Caco-2 (cell line): ENCODE measurements at regions not wholly inside any gene's neighbourhood (a gene's known extent, or its start where the extent isn't known, plus 50 kb on each side); places are given as distances from the start of the nearest gene placed in this dataset.

ENCODE experiments used
- BruUV-seq: library from RNA; stranded (reverse); fragments of 400-500 nt; replicated peaks from 2 replicates; lab custom pipeline; 2021; lab: Mats Ljungman, UMichigan
- CTCF ChIA-PET: fragments of 300-600 bp; sonication (Branson Sonifier 250); formaldehyde crosslinking; loops from one replicate; lab custom pipeline; 2022; ENCODE audit warnings: antibody characterized with exemption; lab: Charles Lee
- POLR2A ChIA-PET: fragments of 300-600 bp; sonication (Branson Sonifier 250); formaldehyde crosslinking; loops from one replicate; lab custom pipeline; 2022; ENCODE audit warnings: antibody characterized with exemption; lab: Charles Lee
- DNase-seq, 2 experiments: peaks; one replicate each; pipeline versions ENCODE4 v3.0.0 to v3.0.0-alpha.2; 2020 to 2022
- H3K27me3 ChIP-seq: replicated peaks from 2 replicates; pipeline ENCODE4 v1.6.0; 2011; ENCODE audit warnings: low read length; ENCODE audit not compliant: control insufficient read depth, insufficient read depth
- H3K36me3 ChIP-seq: 2 replicates; pipeline ENCODE4 v1.5.1; 2011; ENCODE audit warnings: low read length; ENCODE audit not compliant: control insufficient read depth, insufficient read depth
- H3K4me1 ChIP-seq: fragments of 250-450 bp; sonication (Bioruptor Pico); 2 replicates; pipeline ENCODE4 v1.5.1; 2020; ENCODE audit warnings: mild to moderate bottlenecking
- H3K4me3 ChIP-seq: 2 replicates; pipeline ENCODE4 v1.5.1; 2011; ENCODE audit warnings: low read depth, mild to moderate bottlenecking, control low read depth, low read length
- H3K9me3 ChIP-seq: fragments of 250-450 bp; sonication (Bioruptor Pico); 2 replicates; pipeline ENCODE4 v1.5.1; 2020; ENCODE audit warnings: mild to moderate bottlenecking, moderate library complexity
- H3K27ac Mint-ChIP-seq: one replicate; pipeline ENCODE4 v1.8.0; 2022; ENCODE audit warnings: mixed read lengths; ENCODE audit not compliant: unreplicated experiment
- H3K27me3 Mint-ChIP-seq: one replicate; pipeline ENCODE4 v1.8.0; 2022; ENCODE audit warnings: mixed read lengths; ENCODE audit not compliant: insufficient read depth, unreplicated experiment
- H3K36me3 Mint-ChIP-seq: one replicate; pipeline ENCODE4 v1.8.0; 2022; ENCODE audit warnings: mild to moderate bottlenecking, mixed read lengths; ENCODE audit not compliant: insufficient read depth, unreplicated experiment
- H3K4me1 Mint-ChIP-seq: one replicate; pipeline ENCODE4 v1.8.0; 2022; ENCODE audit warnings: low read depth, mixed read lengths; ENCODE audit not compliant: unreplicated experiment
- H3K4me3 Mint-ChIP-seq: one replicate; pipeline ENCODE4 v1.8.0; 2022; ENCODE audit warnings: mild to moderate bottlenecking, moderate library complexity, mixed read lengths; ENCODE audit not compliant: unreplicated experiment
- H3K9me3 Mint-ChIP-seq: one replicate; pipeline ENCODE4 v1.8.0; 2022; ENCODE audit warnings: mixed read lengths; ENCODE audit not compliant: unreplicated experiment
- CTCF ChIP-seq, 2 experiments: fragments of 200-600 bp in 1 of 2; IDR thresholded peaks; 1 replicate in 1 of 2; 2 replicates in 1 of 2; pipeline versions ENCODE4 v1.5.1 to v1.8.0; 2011 to 2022; ENCODE audit warnings: antibody characterized with exemption in 1 of 2, control low read depth in 1 of 2, inconsistent platforms in 1 of 2, low read depth in 1 of 2, low read length in 1 of 2, mild to moderate bottlenecking in 1 of 2, moderate library complexity in 1 of 2; ENCODE audit not compliant: insufficient read depth in 1 of 2, severe bottlenecking in 1 of 2, unreplicated experiment in 1 of 2
- intact Hi-C: fragments of 100-400 bp; cut with micrococcal nuclease; formaldehyde crosslinking; loops from one replicate; pipeline ENCODE4 v1.10.0; 2022; ENCODE audit not compliant: unreplicated experiment

DNA sequence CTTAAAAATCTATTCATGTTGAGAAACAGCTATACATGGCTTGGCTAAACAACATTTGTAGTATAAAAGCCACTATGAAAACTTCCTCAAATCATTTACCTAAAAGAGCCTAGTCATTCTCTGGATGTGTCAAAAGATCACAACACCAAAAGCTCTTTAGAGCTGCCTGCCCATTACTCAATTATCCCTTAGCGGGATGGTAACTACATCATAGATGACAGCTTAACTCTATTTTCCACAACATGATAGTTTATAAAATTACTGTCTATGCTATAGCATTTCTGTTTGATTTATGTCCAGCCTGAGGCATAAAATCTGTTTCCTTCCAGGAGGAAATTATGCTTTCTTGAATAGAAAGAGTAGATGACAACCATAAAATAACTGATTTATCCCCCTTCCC, 777.6 kb upstream of the HS3ST5 start:
- no TSS peak for BruUV-seq
- Mint-ChIP-seq H3K36me3 (no peaks in the 10 kb centered on the region), H3K9me3 (peaks cover 6% of the 10 kb centered on the region), H3K4me1 (no peaks in the 10 kb centered on the region), H3K4me3 (no peak overlapping the region), H3K27me3 (no peaks in the 10 kb centered on the region), H3K27ac (no peak overlapping the region)
- no peak for TF ChIP-seq CTCF (IDR thresholded peaks at IDR 0.05; ENCODE audit: insufficient read depth in 1 of 2, low read depth in 1 of 2, low read length in 1 of 2, severe bottlenecking in 1 of 2, unreplicated experiment in 1 of 2)
- no peaks in the 10 kb centered on the region for H3K36me3 ChIP-seq
- H3K4me3 ChIP-seq: no peak overlapping the region
- no peaks in the 10 kb centered on the region for H3K27me3 ChIP-seq
- intact Hi-C loops: no loop called here
- ChIA-PET POLR2A (no interaction called here), CTCF (no interaction called here)
- no peaks in the 10 kb centered on the region for H3K9me3 ChIP-seq
- DNase-seq: no peak
- no peaks in the 10 kb centered on the region for H3K4me1 ChIP-seq

GRCh38 chr6:115091461-115091860, 748.6 kb upstream of the HS3ST5 start:
- DNase-seq: no peak
- ChIA-PET CTCF (no interaction called here), POLR2A (no interaction called here)
- Histone ChIP-seq H3K36me3 (no peaks in the 10 kb centered on the region), H3K27me3 (no peaks in the 10 kb centered on the region), H3K4me3 (no peak overlapping the region), H3K4me1 (no peaks in the 10 kb centered on the region), H3K9me3 (no peaks in the 10 kb centered on the region)
- no peak for TF ChIP-seq CTCF (IDR thresholded peaks at IDR 0.05; ENCODE audit: insufficient read depth in 1 of 2, low read depth in 1 of 2, low read length in 1 of 2, severe bottlenecking in 1 of 2, unreplicated experiment in 1 of 2)
- Mint-ChIP-seq H3K36me3 (no peaks in the 10 kb centered on the region), H3K4me1 (no peaks in the 10 kb centered on the region), H3K9me3 (no peaks in the 10 kb centered on the region), H3K27me3 (no peaks in the 10 kb centered on the region), H3K27ac (no peak overlapping the region), H3K4me3 (no peak overlapping the region)
- no TSS peak for BruUV-seq
- intact Hi-C loops: no loop called here

DNA sequence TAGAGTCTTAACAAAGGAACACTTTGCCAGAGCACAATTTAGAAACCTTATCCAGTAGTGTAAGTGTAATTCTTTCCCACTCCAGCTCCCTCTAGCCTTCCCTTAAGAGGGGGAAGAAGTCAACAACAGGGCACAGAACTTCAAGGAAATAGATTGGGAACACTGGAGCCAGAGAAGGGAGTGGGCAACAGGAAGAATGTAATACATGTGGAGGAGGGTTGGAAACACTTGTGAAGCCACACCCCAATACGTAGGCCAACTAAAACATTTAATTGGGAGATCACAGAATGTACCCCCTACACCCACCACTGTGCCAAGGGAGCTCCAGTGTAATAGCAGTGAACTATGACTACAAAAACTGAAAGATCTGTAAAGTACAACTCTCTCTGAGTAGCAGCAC, 735.7 kb upstream of the HS3ST5 start:
- DNase-seq: no peak
- Mint-ChIP-seq H3K36me3 (no peaks in the 10 kb centered on the region), H3K4me1 (no peaks in the 10 kb centered on the region), H3K9me3 (peaks cover 18% of the 10 kb centered on the region), H3K27me3 (no peaks in the 10 kb centered on the region), H3K4me3 (no peak overlapping the region), H3K27ac (no peak overlapping the region)
- no peaks in the 10 kb centered on the region for H3K9me3 ChIP-seq
- no peaks in the 10 kb centered on the region for H3K4me1 ChIP-seq
- CTCF ChIA-PET: no interaction called here
- no TSS peak for BruUV-seq
- POLR2A ChIA-PET: no interaction called here
- no peak for TF ChIP-seq CTCF (IDR thresholded peaks at IDR 0.05; ENCODE audit: insufficient read depth in 1 of 2, low read depth in 1 of 2, low read length in 1 of 2, severe bottlenecking in 1 of 2, unreplicated experiment in 1 of 2)
- intact Hi-C loops: no loop called here
- H3K36me3 ChIP-seq: no peaks in the 10 kb centered on the region
- H3K4me3 ChIP-seq: no peak overlapping the region
- H3K27me3 ChIP-seq: no peaks in the 10 kb centered on the region
